ENCODE measurements at regions not wholly inside any gene's neighbourhood (a gene's known extent, or its start where the extent isn't known, plus 50 kb on each side); places are given as distances from the start of the nearest gene placed in this dataset.

GRCh38 chr10:29757551-29758297 lies 123.0 kb upstream of the SVIL start:
- DNase-seq (ENCODE audit: low read depth) = no peak

DNA sequence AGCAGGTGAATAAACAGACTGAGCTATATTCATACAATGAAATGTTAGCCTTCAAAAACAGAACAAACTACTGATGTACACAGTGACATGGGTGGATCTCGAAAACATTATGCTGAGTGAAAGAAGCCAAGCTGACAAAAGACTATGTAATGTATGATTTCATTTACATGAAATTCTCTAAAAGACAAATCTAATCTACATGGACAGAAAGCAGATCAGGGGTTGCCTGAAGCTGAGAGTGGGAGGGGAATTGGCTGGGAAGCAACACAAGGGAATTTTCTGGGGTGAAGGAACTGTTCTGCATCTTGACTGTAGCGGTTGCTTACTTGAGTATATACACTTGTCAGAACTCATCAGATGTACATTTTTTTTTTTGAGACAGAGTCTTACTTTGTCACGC lies 121.7 kb upstream of the SVIL start:
- DNase-seq (ENCODE audit: low read depth) = no peak

- DNase-seq (ENCODE audit: low read depth) = no peak
Observed at GRCh38 chr10:29753283-29753682, 118.5 kb upstream of the SVIL start.

- no peak for DNase-seq (ENCODE audit: low read depth)
Observed at GRCh38 chr10:29751684-29752083, 116.9 kb upstream of the SVIL start.

GRCh38 chr10:29751240-29751639 lies 116.5 kb upstream of the SVIL start:
- no peak for DNase-seq (ENCODE audit: low read depth)

- DNase-seq (ENCODE audit: low read depth) = no peak
Observed at GRCh38 chr10:29749150-29749549, 114.4 kb upstream of the SVIL start.

DNA sequence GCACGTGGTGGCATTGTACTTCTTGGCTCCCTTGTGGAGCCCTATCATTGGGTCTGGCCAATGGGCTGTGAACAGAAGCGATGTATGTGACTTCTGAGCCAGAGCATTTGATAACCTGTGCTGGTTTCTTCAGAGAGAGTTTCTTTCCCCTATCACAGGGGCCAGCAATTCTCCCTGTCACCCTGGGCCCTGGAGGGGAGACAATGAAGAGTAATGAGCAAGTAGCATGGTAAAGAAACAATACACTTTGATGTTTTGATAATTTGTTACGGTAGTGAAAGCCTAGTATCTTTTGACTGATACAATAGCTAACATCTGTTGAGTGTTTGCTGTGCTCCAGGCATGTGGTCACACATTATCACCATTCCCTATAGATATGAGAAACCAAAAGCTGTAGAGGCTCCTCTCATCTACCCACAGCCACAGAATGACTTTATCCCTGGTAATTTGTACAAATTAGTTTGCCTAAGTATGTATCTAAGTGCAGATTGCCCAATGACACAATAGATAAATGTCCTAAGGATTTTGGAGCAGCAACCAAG lies 113.4 kb upstream of the SVIL start:
- DNase-seq (ENCODE audit: low read depth) = no peak

DNA sequence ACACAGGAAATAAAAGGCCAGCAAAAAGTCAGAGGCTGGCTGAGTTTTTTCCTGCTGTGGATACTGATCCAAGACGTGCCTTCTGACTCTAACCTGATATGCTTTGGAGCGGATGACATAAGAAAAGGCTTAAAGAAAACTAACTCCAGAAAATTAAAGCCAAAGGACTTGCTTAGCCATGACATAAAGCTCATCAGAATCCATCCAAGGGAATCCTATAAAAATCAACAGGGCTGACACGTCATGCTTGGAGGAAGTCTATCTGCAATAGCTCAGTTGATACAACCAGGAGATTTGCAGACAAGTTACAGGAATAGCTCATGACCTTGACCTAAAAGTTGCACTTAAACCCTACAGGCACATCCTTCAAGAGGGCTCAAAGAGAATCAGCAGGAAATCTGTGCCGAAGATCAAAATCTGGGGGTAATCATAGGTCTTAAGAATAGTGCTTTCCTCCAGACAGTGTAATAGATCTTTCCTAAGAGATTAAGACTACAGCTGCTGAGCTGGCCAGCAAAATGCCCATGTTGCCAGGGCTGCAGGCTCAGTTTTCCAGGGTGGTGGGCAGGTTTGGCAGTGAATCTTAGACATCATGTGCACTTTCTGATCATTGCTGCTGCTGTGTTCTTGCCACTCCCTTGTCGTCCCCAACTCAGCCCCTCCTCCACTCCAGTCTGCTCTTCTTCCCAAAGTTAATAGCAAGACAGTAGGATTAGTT lies 111.5 kb upstream of the SVIL start:
- no peak for DNase-seq (ENCODE audit: low read depth)

GRCh38 chr10:29740981-29741545 lies 106.3 kb upstream of the SVIL start:
- DNase-seq (ENCODE audit: low read depth) = no peak

DNA sequence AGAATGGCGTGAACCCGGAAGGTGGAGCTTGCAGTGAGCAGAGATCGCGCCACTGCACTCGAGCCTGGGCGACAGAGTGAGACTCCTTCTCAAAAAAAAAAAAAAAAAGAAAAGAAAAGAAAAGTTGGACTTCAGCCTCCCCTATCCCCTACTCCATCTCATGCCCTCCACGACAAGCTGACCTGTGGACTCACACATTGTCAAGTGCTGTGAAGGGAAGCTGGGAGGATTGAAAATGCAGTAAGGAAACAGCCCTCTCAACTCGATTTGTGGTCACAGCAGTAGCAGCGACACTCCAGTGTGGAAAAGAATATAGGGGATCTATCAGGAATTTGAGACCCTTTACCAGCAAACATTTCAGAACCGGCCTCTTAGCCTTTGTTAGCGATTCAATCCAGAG lies 103.6 kb upstream of the SVIL start:
- DNase-seq (ENCODE audit: low read depth) = no peak

GRCh38 chr10:29737074-29737593 lies 102.4 kb upstream of the SVIL start:
- DNase-seq (ENCODE audit: low read depth) = no peak

- no peak for DNase-seq (ENCODE audit: low read depth)
Observed at GRCh38 chr10:29736366-29737073, 101.7 kb upstream of the SVIL start.

- no peak for DNase-seq (ENCODE audit: low read depth)
Observed at GRCh38 chr10:29735628-29736365, 101.0 kb upstream of the SVIL start.

DNA sequence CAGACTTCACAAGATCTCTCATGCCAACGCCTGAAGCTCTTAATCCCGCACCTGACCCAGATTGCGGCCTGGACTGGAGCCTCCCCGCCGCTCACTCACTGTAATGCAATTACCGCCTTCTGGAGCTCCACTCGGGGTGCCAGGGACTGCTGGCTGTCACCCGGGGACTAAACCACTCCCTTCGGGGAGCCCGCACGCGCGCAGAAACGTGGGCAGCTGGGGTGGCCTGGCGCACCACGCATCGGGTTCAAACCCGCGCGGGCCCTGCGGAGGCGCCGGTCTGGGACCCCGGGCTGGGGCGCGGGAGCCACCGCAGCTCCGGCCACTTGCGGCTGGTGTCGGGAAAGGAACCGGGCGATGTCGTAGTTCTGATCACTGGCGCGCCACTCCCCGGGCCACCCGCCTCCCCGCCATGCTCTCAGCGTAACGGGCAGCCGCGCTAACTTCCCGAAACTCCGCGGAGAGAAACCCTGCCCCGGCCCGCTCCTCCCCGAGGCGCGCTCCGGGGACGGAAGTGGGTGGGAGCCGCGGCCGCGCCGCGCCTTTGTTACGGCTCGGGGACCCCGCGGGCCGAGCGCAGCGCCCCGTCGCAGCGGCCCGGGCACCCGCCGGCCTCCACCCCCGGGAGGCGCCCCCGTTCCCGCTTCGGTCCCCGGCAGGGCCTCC lies 100.3 kb upstream of the SVIL start:
- no peak for DNase-seq (ENCODE audit: low read depth)

- DNase-seq (ENCODE audit: low read depth) = no peak
Observed at GRCh38 chr10:29734640-29734961, 99.8 kb upstream of the SVIL start.

DNA sequence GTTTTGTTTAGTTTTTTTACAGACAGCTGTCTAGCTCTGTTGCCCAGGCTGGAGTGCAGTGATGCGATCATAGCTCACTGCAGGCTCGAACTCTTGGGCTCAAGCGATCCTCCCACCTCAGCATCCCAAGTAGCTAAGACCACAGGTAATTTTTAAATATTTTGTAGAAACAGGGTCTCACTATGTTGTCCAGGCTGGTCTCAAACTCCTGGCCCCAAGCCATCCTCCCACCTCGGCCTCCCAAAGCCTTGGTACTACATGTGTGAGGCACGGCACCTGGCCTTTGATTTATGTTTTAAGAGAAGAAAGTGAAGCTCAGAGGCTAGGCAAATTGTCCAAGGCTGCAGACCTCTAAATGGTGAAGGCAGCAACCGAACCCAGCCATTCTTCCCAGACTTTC lies 98.6 kb upstream of the SVIL start:
- DNase-seq (ENCODE audit: low read depth) = no peak

DNA sequence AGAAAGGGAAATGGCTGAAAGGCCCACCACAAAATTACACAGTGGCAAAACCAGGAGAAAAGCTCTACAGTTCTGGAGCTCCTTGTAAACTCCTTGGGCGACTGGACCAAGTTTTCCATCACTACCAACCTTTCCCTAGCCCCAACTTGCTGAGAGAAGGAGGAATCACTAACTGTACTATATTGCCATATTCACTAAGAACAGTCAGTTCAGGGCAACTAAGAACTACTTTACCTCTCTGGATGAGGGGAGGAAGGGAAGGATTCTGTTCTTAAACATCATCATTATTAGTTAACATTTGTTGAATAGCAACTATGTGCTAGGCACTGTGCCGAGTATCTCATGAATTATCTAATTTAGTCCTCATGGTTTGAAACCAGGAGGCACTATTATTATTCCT lies 98.1 kb upstream of the SVIL start:
- no peak for DNase-seq (ENCODE audit: low read depth)

DNA sequence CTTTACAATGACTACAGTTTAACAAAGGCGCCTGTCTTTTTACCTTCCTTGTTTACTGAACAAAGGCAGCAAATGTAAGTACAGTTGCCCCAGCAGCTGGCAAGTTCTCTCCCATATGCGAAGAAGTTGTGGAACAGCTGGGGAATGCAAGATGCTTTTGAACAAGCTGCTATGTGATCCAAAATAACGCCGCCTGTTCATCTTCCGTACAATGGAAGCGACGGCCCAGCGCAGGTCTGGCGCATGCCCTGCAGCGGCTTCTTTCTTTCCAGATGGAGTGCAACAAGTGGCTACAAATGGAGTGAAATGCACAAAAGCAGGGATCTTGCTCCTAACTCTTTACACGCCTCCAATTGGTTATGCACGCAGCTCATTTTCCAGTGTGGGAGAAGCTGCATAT lies 97.0 kb upstream of the SVIL start:
- no peak for DNase-seq (ENCODE audit: low read depth)

- no peak for DNase-seq (ENCODE audit: low read depth)
Observed at GRCh38 chr10:29730969-29731368, 96.2 kb upstream of the SVIL start.

DNA sequence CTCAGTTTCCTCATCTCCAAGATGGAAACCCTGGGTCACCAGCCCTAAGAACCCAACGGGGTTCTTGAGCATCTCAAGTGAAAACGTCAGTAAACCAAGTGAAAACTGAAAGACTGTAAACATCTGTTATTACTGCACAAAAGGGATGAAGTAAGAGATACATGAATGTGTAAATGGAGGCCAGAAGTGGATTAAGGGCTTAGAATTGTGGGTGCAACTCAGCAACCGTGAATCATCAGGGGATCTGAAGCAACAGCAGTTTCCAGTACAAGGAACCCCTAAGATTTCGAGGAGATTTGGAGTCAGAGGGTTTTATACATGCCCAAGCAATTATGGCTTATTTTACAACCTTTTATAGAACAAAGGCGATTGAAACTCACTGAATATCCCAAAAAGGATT lies 95.7 kb upstream of the SVIL start:
- no peak for DNase-seq (ENCODE audit: low read depth)

DNA sequence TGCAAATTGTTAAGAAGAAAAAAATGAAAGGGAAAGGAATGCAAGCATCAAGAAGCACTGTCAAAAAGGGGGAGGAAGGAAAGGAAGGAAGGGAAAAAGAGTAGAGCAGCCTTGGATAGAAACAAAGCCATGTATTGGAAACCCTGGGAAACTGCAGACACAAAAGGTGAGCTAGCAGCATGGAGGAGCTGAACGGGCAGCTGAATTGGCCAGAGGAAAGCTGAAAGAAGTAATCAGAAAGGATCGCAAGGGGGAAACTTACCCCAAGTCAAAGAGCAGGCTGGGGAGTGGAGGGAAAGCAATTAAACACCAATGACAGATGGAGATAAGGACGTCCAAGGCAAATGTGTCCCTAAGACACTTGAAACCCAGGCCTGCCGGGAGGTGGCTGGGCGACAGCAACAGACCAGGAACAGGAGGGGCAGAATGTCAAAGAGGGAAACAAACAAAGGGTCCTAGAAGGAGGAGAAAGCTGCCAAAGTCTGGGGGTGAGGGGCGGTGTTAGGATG lies 93.8 kb upstream of the SVIL start:
- DNase-seq (ENCODE audit: low read depth) = no peak
